WERI-Rb-1 (cell line): ENCODE measurements at regions not wholly inside any gene's neighbourhood (a gene's known extent, or its start where the extent isn't known, plus 50 kb on each side); places are given as distances from the start of the nearest gene placed in this dataset.

ENCODE experiments used
- DNase-seq: peaks from one replicate; pipeline ENCODE4 v3.0.0-alpha.2; 2020
- H3K27ac ChIP-seq: fragments of 250-450 bp; sonication (Bioruptor Pico); 2 replicates; pipeline ENCODE4 v1.5.1; 2020; ENCODE audit warnings: mild to moderate bottlenecking, moderate library complexity
- H3K27me3 ChIP-seq: fragments of 250-450 bp; sonication (Bioruptor Pico); 2 replicates; pipeline ENCODE4 v1.5.1; 2021; ENCODE audit warnings: mild to moderate bottlenecking, low read depth, moderate library complexity; ENCODE audit not compliant: insufficient read depth, severe bottlenecking
- H3K36me3 ChIP-seq: fragments of 250-450 bp; sonication (Bioruptor Pico); 2 replicates; pipeline ENCODE4 v1.5.1; 2020; ENCODE audit warnings: mild to moderate bottlenecking, moderate library complexity
- H3K4me3 ChIP-seq: 2 replicates; pipeline ENCODE4 v1.5.1; 2011; ENCODE audit warnings: low read depth, mild to moderate bottlenecking, control low read depth, low read length
- H3K9me3 ChIP-seq: fragments of 250-450 bp; sonication (Bioruptor Pico); 2 replicates; pipeline ENCODE4 v1.5.1; 2021; ENCODE audit warnings: mild to moderate bottlenecking, moderate library complexity; ENCODE audit not compliant: severe bottlenecking
- CTCF ChIP-seq: IDR thresholded peaks from 2 replicates; pipeline ENCODE4 v1.5.1; 2011; ENCODE audit warnings: low read depth, mild to moderate bottlenecking, control low read depth, inconsistent platforms, low read length

GRCh38 chr7:119935418-119936025 is 337.5 kb upstream of the KCND2 start:
- no peak overlapping the region for H3K4me3 ChIP-seq
- DNase-seq, result no peak
- H3K36me3 ChIP-seq, result no peaks in the 10 kb centered on the region
- no peak overlapping the region for H3K27ac ChIP-seq
- no peaks in the 10 kb centered on the region for H3K27me3 ChIP-seq
- H3K9me3 ChIP-seq, result no peaks in the 10 kb centered on the region
- no peak for TF ChIP-seq CTCF

GRCh38 chr7:119936836-119937235 is 336.1 kb upstream of the KCND2 start:
- H3K9me3 ChIP-seq, result no peaks in the 10 kb centered on the region
- DNase-seq, result no peak
- H3K27me3 ChIP-seq, result no peaks in the 10 kb centered on the region
- H3K4me3 ChIP-seq, result no peak overlapping the region
- no peak overlapping the region for H3K27ac ChIP-seq
- no peak for TF ChIP-seq CTCF
- no peaks in the 10 kb centered on the region for H3K36me3 ChIP-seq

- no peaks in the 10 kb centered on the region for H3K9me3 ChIP-seq
These were observed 335.2 kb upstream of the KCND2 start for GRCh38 chr7:119937745-119938144.

GRCh38 chr7:119943942-119944600 is 328.9 kb upstream of the KCND2 start:
- DNase-seq, result no peak
- Histone ChIP-seq H3K36me3 (no peaks in the 10 kb centered on the region), H3K27me3 (no peaks in the 10 kb centered on the region), H3K9me3 (no peaks in the 10 kb centered on the region), H3K4me3 (no peak overlapping the region), H3K27ac (no peak overlapping the region)
- TF ChIP-seq CTCF, result no peak

More at GRCh38 chr7:119937745-119938144, 335.2 kb upstream of the KCND2 start:
- H3K27me3 ChIP-seq, result no peaks in the 10 kb centered on the region
- no peaks in the 10 kb centered on the region for H3K36me3 ChIP-seq
- no peak overlapping the region for H3K4me3 ChIP-seq
- DNase-seq, result no peak
- TF ChIP-seq CTCF, result no peak
- H3K27ac ChIP-seq, result no peak overlapping the region

- Histone ChIP-seq H3K9me3 (no peaks in the 10 kb centered on the region), H3K27me3 (no peaks in the 10 kb centered on the region), H3K4me3 (no peak overlapping the region), H3K27ac (no peak overlapping the region), H3K36me3 (no peaks in the 10 kb centered on the region)
- no peak for TF ChIP-seq CTCF
- DNase-seq, result no peak
These were observed 328.4 kb upstream of the KCND2 start for GRCh38 chr7:119944601-119944972.

GRCh38 chr7:119945822-119946221 is 327.2 kb upstream of the KCND2 start:
- no peak for TF ChIP-seq CTCF
- H3K27me3 ChIP-seq, result no peaks in the 10 kb centered on the region
- no peak for DNase-seq
- H3K4me3 ChIP-seq, result no peak overlapping the region
- H3K9me3 ChIP-seq, result no peaks in the 10 kb centered on the region
- H3K36me3 ChIP-seq, result no peaks in the 10 kb centered on the region
- H3K27ac ChIP-seq, result no peak overlapping the region
